GM12892 (cell line): ENCODE measurements at regions not wholly inside any gene's neighbourhood (a gene's known extent, or its start where the extent isn't known, plus 50 kb on each side); places are given as distances from the start of the nearest gene placed in this dataset.

Source experiments
- POLR2AphosphoS5 ChIP-seq: IDR thresholded peaks from 2 replicates; pipeline ENCODE4 v1.6.1; 2011; ENCODE audit warnings: low read depth, low read length, control low read depth
- TAF1 ChIP-seq: IDR thresholded peaks from 2 replicates; pipeline ENCODE4 v1.6.1; 2011; ENCODE audit warnings: low read depth, mild to moderate bottlenecking, control low read depth, low read length, borderline replicate concordance

GRCh38 chr16:79869304-79870015 lies 268.9 kb upstream of the MAF start:
- TF ChIP-seq POLR2AphosphoS5 (no peak), TAF1 (no peak)
